K562 (cell line): ENCODE measurements at regions not wholly inside any gene's neighbourhood (a gene's known extent, or its start where the extent isn't known, plus 50 kb on each side); places are given as distances from the start of the nearest gene placed in this dataset.

ENCODE experiments used
- ATAC-seq: fragments of 200-7000 bp; cut with Tn5 transposase; 3 replicates; pipeline ENCODE4 v1.9.1; 2020; ENCODE audit warnings: moderate library complexity
- BruUV-seq: library from RNA; stranded (reverse); fragments of 400-500 nt; replicated peaks from 2 replicates; lab custom pipeline; 2021; lab: Mats Ljungman, UMichigan
- CTCF ChIA-PET: fragments of 300-600 bp; formaldehyde crosslinking; extraction: SDS; loops from one replicate; lab custom pipeline; 2021; ENCODE audit warnings: low intra/inter-chr PET ratio; lab: Yijun Ruan, JAX
- POLR2A ChIA-PET: fragments of 300-600, 350-650 bp; sonication (Branson Sonifier 250); formaldehyde crosslinking; extraction: SDS; loops from one replicate; lab custom pipeline; 2021; ENCODE audit warnings: antibody characterized with exemption, inconsistent platforms; lab: Yijun Ruan, JAX
- DNase-seq, 4 experiments: peaks; one replicate each; pipeline versions ENCODE4 v3.0.0 to v3.0.0-alpha.2; 2011 to 2018; ENCODE audit warnings: low spot score in 3 of 4, mixed read lengths in 3 of 4; ENCODE audit errors: extremely low read depth in 1 of 4
- FAIRE-seq: peaks from 2 replicates; lab custom pipeline; 2011; peaks lifted over from hg19 to GRCh38; lab: Jason Lieb, UNC
- H2AFZ ChIP-seq: 2 replicates; pipeline ENCODE4 v1.6.0; 2011; ENCODE audit warnings: low read depth, low read length, control low read depth, inconsistent platforms
- H3K27ac ChIP-seq: fragments of 200-600 bp; 3 replicates; pipeline ENCODE4 v1.8.0; 2011; ENCODE audit warnings: low read depth, mild to moderate bottlenecking, control low read depth, inconsistent platforms, low read length, moderate library complexity, mixed read lengths; ENCODE audit errors: extremely low read depth
- H3K27me3 ChIP-seq, 2 experiments: fragments of 300-600 bp in 1 of 2; 2 replicates in 1 of 2; 3 replicates in 1 of 2; pipeline versions ENCODE4 v1.6.0 to v1.8.0; 2011; ENCODE audit warnings: inconsistent platforms in 2 of 2, low read length in 2 of 2, mild to moderate bottlenecking in 1 of 2, mixed read lengths in 1 of 2, moderate library complexity in 1 of 2; ENCODE audit not compliant: control insufficient read depth in 2 of 2, insufficient read depth in 2 of 2
- H3K36me3 ChIP-seq: fragments of 300-600 bp; 3 replicates; pipeline ENCODE4 v1.8.0; 2011; ENCODE audit warnings: mild to moderate bottlenecking, low read length, inconsistent platforms; ENCODE audit not compliant: control insufficient read depth, insufficient read depth
- H3K4me1 ChIP-seq, 2 experiments: fragments of 200-600 bp in 1 of 2; replicated peaks in 1 of 2; 2 replicates in 1 of 2; 3 replicates in 1 of 2; pipeline versions ENCODE4 v1.5.1 to v1.8.0; 2011; ENCODE audit warnings: inconsistent platforms in 2 of 2, low read length in 2 of 2, mild to moderate bottlenecking in 1 of 2, mixed read lengths in 1 of 2, moderate library complexity in 1 of 2; ENCODE audit not compliant: control insufficient read depth in 2 of 2, insufficient read depth in 2 of 2
- H3K4me2 ChIP-seq: 2 replicates; pipeline ENCODE4 v1.6.1; 2011; ENCODE audit warnings: low read length, control low read depth, inconsistent platforms, mixed read lengths; ENCODE audit not compliant: insufficient read depth
- H3K4me3 ChIP-seq: fragments of 200-600 bp; sonication (generic), shearing (Covaris generic); 2 replicates; pipeline ENCODE4 v1.5.1; 2016; ENCODE audit warnings: control low read depth, inconsistent platforms
- H3K79me2 ChIP-seq: fragments of 200-600 bp; 3 replicates; pipeline ENCODE4 v1.8.0; 2011; ENCODE audit warnings: low read length, inconsistent platforms; ENCODE audit not compliant: control insufficient read depth, insufficient read depth
- H3K9ac ChIP-seq, 2 experiments: 2 replicates each; pipeline versions ENCODE4 v1.6.0 to v1.6.1; 2011; ENCODE audit warnings: low read depth in 2 of 2, low read length in 2 of 2, control low read depth in 1 of 2, inconsistent platforms in 1 of 2, mild to moderate bottlenecking in 1 of 2, mixed read lengths in 1 of 2; ENCODE audit not compliant: insufficient read depth in 1 of 2
- H3K9me1 ChIP-seq: one replicate; pipeline ENCODE4 v1.6.0; 2011; ENCODE audit warnings: inconsistent platforms, mild to moderate bottlenecking, low read length, moderate library complexity; ENCODE audit not compliant: control insufficient read depth, insufficient read depth
- H3K9me3 ChIP-seq: replicated peaks from 2 replicates; pipeline ENCODE4 v1.5.1; 2011; ENCODE audit warnings: low read depth, low read length, inconsistent platforms; ENCODE audit not compliant: control insufficient read depth, insufficient read depth
- H4K20me1 ChIP-seq: replicated peaks from 2 replicates; pipeline ENCODE4 v1.6.1; 2011; ENCODE audit warnings: low read length, inconsistent platforms, mixed read lengths; ENCODE audit not compliant: control insufficient read depth, insufficient read depth
- BCOR ChIP-seq: fragments of 450-650 bp; IDR thresholded peaks from 2 replicates; pipeline ENCODE4 v1.6.1; 2016
- CHCHD3 ChIP-seq: fragments of 250-450 bp; sonication (Bioruptor Pico); IDR thresholded peaks from 2 replicates; pipeline ENCODE4 v2.1.2; 2022; ENCODE audit warnings: mild to moderate bottlenecking
- FOS ChIP-seq: IDR thresholded peaks from 3 replicates; pipeline ENCODE4 v1.6.1; 2011; ENCODE audit not compliant: insufficient read length; ENCODE audit errors: extremely low read depth
- FOXJ2 ChIP-seq: fragments of 200-800 bp; sonication (Bioruptor generic); IDR thresholded peaks from 2 replicates; pipeline ENCODE4 v1.6.1; 2016; ENCODE audit warnings: missing genetic modification characterization, missing compliant biosample characterization
- LCOR ChIP-seq: sonication (generic); formaldehyde crosslinking; IDR thresholded peaks from 2 replicates; pipeline ENCODE4 v1.8.0; 2022; ENCODE audit warnings: mild to moderate bottlenecking, missing genetic modification reagents
- MEF2D ChIP-seq: conservative IDR thresholded peaks from 2 replicates; pipeline ENCODE4 v1.6.1; 2016; ENCODE audit warnings: low read depth, missing genetic modification characterization, missing compliant biosample characterization
- NFXL1 ChIP-seq: fragments of 450-650 bp; formaldehyde crosslinking; IDR thresholded peaks from 2 replicates; pipeline ENCODE4 v1.4.0; 2021; ENCODE audit warnings: mild to moderate bottlenecking
- RAD21 ChIP-seq, 2 experiments: fragments of 250-450 bp in 1 of 2; fragments of 450-650 bp in 1 of 2; sonication (Bioruptor Pico) in 1 of 2; formaldehyde crosslinking in 1 of 2; IDR thresholded peaks in 1 of 2; conservative IDR thresholded peaks in 1 of 2; 2 replicates each; pipeline versions ENCODE4 v1.4.0 to v1.8.0; 2020 to 2022; ENCODE audit warnings: mild to moderate bottlenecking in 2 of 2, moderate library complexity in 1 of 2
- RFX7 ChIP-seq: fragments of 250-450 bp; sonication (Bioruptor Pico); IDR thresholded peaks from 2 replicates; pipeline ENCODE4 v1.5.1; 2021; ENCODE audit warnings: mild to moderate bottlenecking
- SP2 ChIP-seq: IDR thresholded peaks from 2 replicates; pipeline ENCODE4 v1.6.1; 2011; ENCODE audit warnings: mild to moderate bottlenecking, low read depth, low read length, moderate library complexity; ENCODE audit not compliant: poor library complexity, severe bottlenecking; ENCODE audit errors: extremely low read depth
- ZNF766 ChIP-seq: fragments of 200-800 bp; sonication (Bioruptor generic); conservative IDR thresholded peaks from 2 replicates; pipeline ENCODE4 v1.6.1; 2016; ENCODE audit warnings: missing genetic modification characterization, missing compliant biosample characterization
- WGBS: fragments of 100-300 bp; shearing (Covaris generic); methylation state at CpG from one replicate; pipeline ENCODE4 v1.1.6; 2016; ENCODE audit warnings: low coverage, mixed read lengths; ENCODE audit not compliant: insufficient coverage; ENCODE audit errors: missing lambda C conversion rate; 5-methylcytosine and 5-hydroxymethylcytosine counted together
- in situ Hi-C: fragments of 300-500 bp; cut with MboI; formaldehyde crosslinking; loops from 4 replicates; pipeline ENCODE4 v1.15.0; 2018; ENCODE audit warnings: inconsistent platforms, mixed read lengths
- intact Hi-C: fragments of 100-400 bp; cut with micrococcal nuclease; formaldehyde crosslinking; loops from 2 replicates; pipeline ENCODE4 v1.14.2; 2022
- TF ChIP-seq, protein P1 (sequence below): fragments of 450-650 bp; formaldehyde crosslinking; IDR thresholded peaks from 2 replicates; pipeline ENCODE4 v1.4.0; 2022; ENCODE audit warnings: missing genetic modification characterization
- TF ChIP-seq, protein P2 (sequence below): fragments of 450-650 bp; conservative IDR thresholded peaks from 2 replicates; pipeline ENCODE4 v1.6.1; 2016; ENCODE audit warnings: missing genetic modification characterization, low read depth, mild to moderate bottlenecking, control low read depth, missing compliant biosample characterization
- TF ChIP-seq, protein P3 (sequence below): sonication (generic); formaldehyde crosslinking; IDR thresholded peaks from 2 replicates; pipeline ENCODE4 v1.4.0; 2020; ENCODE audit warnings: mild to moderate bottlenecking, missing genetic modification reagents
- TF ChIP-seq, protein P4 (sequence below): sonication (generic); formaldehyde crosslinking; IDR thresholded peaks from 2 replicates; pipeline ENCODE4 v1.8.0; 2022; ENCODE audit warnings: missing genetic modification reagents, mild to moderate bottlenecking, borderline replicate concordance

DNA sequence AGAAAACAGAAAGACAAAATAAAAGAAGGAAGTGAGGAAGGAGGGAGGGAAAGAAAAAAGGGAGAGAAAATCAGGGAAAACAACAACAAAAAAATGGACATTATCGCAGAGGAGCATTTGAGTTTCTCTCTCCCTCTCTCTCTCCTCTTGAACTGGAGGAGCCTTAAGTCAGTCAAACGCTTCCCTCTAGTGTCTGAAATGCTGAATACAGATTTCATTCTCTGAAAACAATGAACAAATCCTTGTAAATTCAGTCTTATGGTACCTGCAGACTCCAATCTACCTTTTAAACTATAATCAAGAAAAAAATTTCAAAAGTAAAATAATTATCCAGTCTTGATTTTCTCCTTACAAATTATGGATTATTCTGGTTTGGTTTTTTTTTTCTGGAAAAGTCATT, 89.2 kb upstream of the PFKP start:
- POLR2A ChIA-PET, result interaction anchor here (0.6 kb wide), 1 partner anchor 92 kb away, joined by 3 read pairs; no protein-coding TSS in a partner anchor
- Histone ChIP-seq H3K4me3 (no peak overlapping the region), H3K9me3 (no peaks in the 10 kb centered on the region), H3K27me3 (peaks cover 0 to 21% of the 10 kb centered on the region in 2 experiments; a peak in 3 of 5 replicates), H3K27ac (no peak overlapping the region), H3K36me3 (no peaks in the 10 kb centered on the region), H3K4me1 (peaks cover 2 to 7% of the 10 kb centered on the region in 2 experiments; a peak in 2 of 5 replicates), H3K9ac (no peak overlapping the region), H4K20me1 (no peaks in the 10 kb centered on the region), H3K4me2 (no peak overlapping the region), H3K79me2 (no peaks in the 10 kb centered on the region), H3K9me1 (no peaks in the 10 kb centered on the region), H2AFZ (no peak overlapping the region)
- CTCF ChIA-PET, result interaction anchor here (0.6 to 1.1 kb wide), 4 partner anchors 65 to 359 kb away, joined by 3 to 5 read pairs (median 3); no protein-coding TSS in a partner anchor
- 6% methylated on average over 2 of the region's 2 CpGs for WGBS
- intact Hi-C loops (loop anchor here (5.0 kb wide), 1 partner anchor 51 kb away; no protein-coding TSS in a partner anchor), in situ Hi-C loops (no loop called here)
- peak in 2 of 4 experiments; percentile 28 to 30 for DNase-seq
- peak; percentile 84 for FAIRE-seq
- ATAC-seq, result peak; percentile 71
- no TSS peak for BruUV-seq
- TF ChIP-seq, protein P1, sequence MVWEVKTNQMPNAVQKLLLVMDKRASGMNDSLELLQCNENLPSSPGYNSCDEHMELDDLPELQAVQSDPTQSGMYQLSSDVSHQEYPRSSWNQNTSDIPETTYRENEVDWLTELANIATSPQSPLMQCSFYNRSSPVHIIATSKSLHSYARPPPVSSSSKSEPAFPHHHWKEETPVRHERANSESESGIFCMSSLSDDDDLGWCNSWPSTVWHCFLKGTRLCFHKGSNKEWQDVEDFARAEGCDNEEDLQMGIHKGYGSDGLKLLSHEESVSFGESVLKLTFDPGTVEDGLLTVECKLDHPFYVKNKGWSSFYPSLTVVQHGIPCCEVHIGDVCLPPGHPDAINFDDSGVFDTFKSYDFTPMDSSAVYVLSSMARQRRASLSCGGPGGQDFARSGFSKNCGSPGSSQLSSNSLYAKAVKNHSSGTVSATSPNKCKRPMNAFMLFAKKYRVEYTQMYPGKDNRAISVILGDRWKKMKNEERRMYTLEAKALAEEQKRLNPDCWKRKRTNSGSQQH (CRISPR knock-in tag), result no peak
- TF ChIP-seq NFXL1 (CRISPR knock-in tag), result no peak
- TF ChIP-seq FOXJ2, result no peak
- no peak for TF ChIP-seq FOS
- TF ChIP-seq CHCHD3, result no peak
- no peak for TF ChIP-seq SP2
- TF ChIP-seq ZNF766, result no peak
- TF ChIP-seq, protein P2, sequence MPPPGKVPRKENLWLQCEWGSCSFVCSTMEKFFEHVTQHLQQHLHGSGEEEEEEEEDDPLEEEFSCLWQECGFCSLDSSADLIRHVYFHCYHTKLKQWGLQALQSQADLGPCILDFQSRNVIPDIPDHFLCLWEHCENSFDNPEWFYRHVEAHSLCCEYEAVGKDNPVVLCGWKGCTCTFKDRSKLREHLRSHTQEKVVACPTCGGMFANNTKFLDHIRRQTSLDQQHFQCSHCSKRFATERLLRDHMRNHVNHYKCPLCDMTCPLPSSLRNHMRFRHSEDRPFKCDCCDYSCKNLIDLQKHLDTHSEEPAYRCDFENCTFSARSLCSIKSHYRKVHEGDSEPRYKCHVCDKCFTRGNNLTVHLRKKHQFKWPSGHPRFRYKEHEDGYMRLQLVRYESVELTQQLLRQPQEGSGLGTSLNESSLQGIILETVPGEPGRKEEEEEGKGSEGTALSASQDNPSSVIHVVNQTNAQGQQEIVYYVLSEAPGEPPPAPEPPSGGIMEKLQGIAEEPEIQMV (tag), result no peak
- TF ChIP-seq RAD21 (CRISPR knock-in tag; conservative IDR thresholded peaks at IDR 0.05 in 1 of 2, IDR thresholded peaks at IDR 0.05 in 1 of 2), result peak; percentile 34 to 76; a peak in 3 of 4 replicates
- no peak for TF ChIP-seq LCOR
- TF ChIP-seq, protein P3, sequence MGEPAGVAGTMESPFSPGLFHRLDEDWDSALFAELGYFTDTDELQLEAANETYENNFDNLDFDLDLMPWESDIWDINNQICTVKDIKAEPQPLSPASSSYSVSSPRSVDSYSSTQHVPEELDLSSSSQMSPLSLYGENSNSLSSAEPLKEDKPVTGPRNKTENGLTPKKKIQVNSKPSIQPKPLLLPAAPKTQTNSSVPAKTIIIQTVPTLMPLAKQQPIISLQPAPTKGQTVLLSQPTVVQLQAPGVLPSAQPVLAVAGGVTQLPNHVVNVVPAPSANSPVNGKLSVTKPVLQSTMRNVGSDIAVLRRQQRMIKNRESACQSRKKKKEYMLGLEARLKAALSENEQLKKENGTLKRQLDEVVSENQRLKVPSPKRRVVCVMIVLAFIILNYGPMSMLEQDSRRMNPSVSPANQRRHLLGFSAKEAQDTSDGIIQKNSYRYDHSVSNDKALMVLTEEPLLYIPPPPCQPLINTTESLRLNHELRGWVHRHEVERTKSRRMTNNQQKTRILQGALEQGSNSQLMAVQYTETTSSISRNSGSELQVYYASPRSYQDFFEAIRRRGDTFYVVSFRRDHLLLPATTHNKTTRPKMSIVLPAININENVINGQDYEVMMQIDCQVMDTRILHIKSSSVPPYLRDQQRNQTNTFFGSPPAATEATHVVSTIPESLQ (CRISPR knock-in tag), result no peak
- no peak for TF ChIP-seq BCOR
- TF ChIP-seq MEF2D (tag), result no peak
- no peak for TF ChIP-seq RFX7
- TF ChIP-seq, protein P4, sequence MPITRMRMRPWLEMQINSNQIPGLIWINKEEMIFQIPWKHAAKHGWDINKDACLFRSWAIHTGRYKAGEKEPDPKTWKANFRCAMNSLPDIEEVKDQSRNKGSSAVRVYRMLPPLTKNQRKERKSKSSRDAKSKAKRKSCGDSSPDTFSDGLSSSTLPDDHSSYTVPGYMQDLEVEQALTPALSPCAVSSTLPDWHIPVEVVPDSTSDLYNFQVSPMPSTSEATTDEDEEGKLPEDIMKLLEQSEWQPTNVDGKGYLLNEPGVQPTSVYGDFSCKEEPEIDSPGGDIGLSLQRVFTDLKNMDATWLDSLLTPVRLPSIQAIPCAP (CRISPR knock-in tag), result no peak
